ENCODE measurements at regions not wholly inside any gene's neighbourhood (a gene's known extent, or its start where the extent isn't known, plus 50 kb on each side); places are given as distances from the start of the nearest gene placed in this dataset.

GRCh38 chr18:42632801-42633200, 482.7 kb downstream of the RIT2 start:
- in situ Hi-C loops (cut with MboI) (no loop called here), intact Hi-C loops (cut with micrococcal nuclease) (no loop called here)
- WGBS (ENCODE audit: insufficient coverage, low coverage, missing lambda C conversion rate) = 0% methylated on average over 1 of the region's 1 CpG
- TF ChIP-seq NFE2 (IDR thresholded peaks at IDR 0.05; ENCODE audit: low read depth) = no peak
- TF ChIP-seq YBX1 (IDR thresholded peaks at IDR 0.05) = no peak
- TF ChIP-seq RREB1 (CRISPR knock-in tag; IDR thresholded peaks at IDR 0.05) = no peak
- no peak for TF ChIP-seq ZBTB34 (CRISPR knock-in tag; IDR thresholded peaks at IDR 0.05)
- no peak for TF ChIP-seq FOXK2 (conservative IDR thresholded peaks at IDR 0.05 in 1 of 2, IDR thresholded peaks at IDR 0.05 in 1 of 2; ENCODE audit: low read depth in 2 of 2)
- TF ChIP-seq ATF6 (CRISPR knock-in tag; IDR thresholded peaks at IDR 0.05) = no peak
- no peak for TF ChIP-seq THRAP3 (IDR thresholded peaks at IDR 0.05; ENCODE audit: borderline replicate concordance)
- TF ChIP-seq GTF3C2 (IDR thresholded peaks at IDR 0.05; ENCODE audit: borderline replicate concordance, extremely low read depth, insufficient read length) = no peak
- no peak for TF ChIP-seq MEF2D (tag; conservative IDR thresholded peaks at IDR 0.05; ENCODE audit: low read depth)
- TF ChIP-seq PHF8 (IDR thresholded peaks at IDR 0.05; ENCODE audit: borderline replicate concordance, low read length) = no peak

More at GRCh38 chr18:42632801-42633200, 482.7 kb downstream of the RIT2 start:
- DNase-seq (ENCODE audit: extremely low read depth in 1 of 4, low spot score in 3 of 4) (no peak), FAIRE-seq (no peak), ATAC-seq (no peak)
- POLR2A ChIA-PET = no interaction called here
- no peaks in the 10 kb centered on the region for H4K20me1 ChIP-seq (replicated peaks; ENCODE audit: control insufficient read depth, insufficient read depth, low read length)
- no peaks in the 10 kb centered on the region for H3K36me3 ChIP-seq (ENCODE audit: control insufficient read depth, insufficient read depth, low read length)
- H3K4me1 ChIP-seq (replicated peaks in 1 of 2; ENCODE audit: control insufficient read depth in 2 of 2, insufficient read depth in 2 of 2, low read length in 2 of 2) = no peaks in the 10 kb centered on the region
- CTCF ChIA-PET (ENCODE audit: low intra/inter-chr PET ratio) = no interaction called here
- BruUV-seq (replicated peaks) = no TSS peak
- no peaks in the 10 kb centered on the region for H3K27me3 ChIP-seq (ENCODE audit: control insufficient read depth in 2 of 2, insufficient read depth in 2 of 2, low read length in 2 of 2)
- H3K4me2 ChIP-seq (ENCODE audit: insufficient read depth, low read length) = no peak overlapping the region
- no peaks in the 10 kb centered on the region for H3K9me3 ChIP-seq (replicated peaks; ENCODE audit: control insufficient read depth, insufficient read depth, low read depth, low read length)
- H3K4me3 ChIP-seq = no peak overlapping the region
- no peaks in the 10 kb centered on the region for H3K9me1 ChIP-seq (ENCODE audit: control insufficient read depth, insufficient read depth, low read length)
- H3K27ac ChIP-seq (ENCODE audit: extremely low read depth, low read depth, low read length) = no peak overlapping the region
- no peak overlapping the region for H3K9ac ChIP-seq (ENCODE audit: insufficient read depth in 1 of 2, low read depth in 2 of 2, low read length in 2 of 2)
- no peak overlapping the region for H2AFZ ChIP-seq (ENCODE audit: low read depth, low read length)
- H3K79me2 ChIP-seq (ENCODE audit: control insufficient read depth, insufficient read depth, low read length) = no peaks in the 10 kb centered on the region
